RWPE1 (cell line): ENCODE measurements at regions not wholly inside any gene's neighbourhood (a gene's known extent, or its start where the extent isn't known, plus 50 kb on each side); places are given as distances from the start of the nearest gene placed in this dataset.

Source experiments
- CTCF ChIA-PET: fragments of 350-600 bp; sonication (Branson Sonifier 250); formaldehyde crosslinking; extraction: SDS; loops from one replicate; lab custom pipeline; 2021; lab: Yijun Ruan, JAX
- POLR2A ChIA-PET: fragments of 400-600 bp; formaldehyde crosslinking; extraction: SDS; loops from one replicate; lab custom pipeline; 2020; ENCODE audit warnings: antibody characterized with exemption; ENCODE audit not compliant: low non-redundant PET; lab: Yijun Ruan, JAX
- DNase-seq: peaks from one replicate; pipeline ENCODE4 v3.0.0; 2012; ENCODE audit warnings: low spot score
- H3K27ac ChIP-seq: fragments of 450-650 bp; 2 replicates; pipeline ENCODE4 v1.5.1; 2017
- TF ChIP-seq, protein P1 (sequence below): fragments of 450-650 bp; conservative IDR thresholded peaks from 2 replicates; pipeline ENCODE4 v1.5.1; 2017; ENCODE audit warnings: low read depth, mild to moderate bottlenecking

DNA sequence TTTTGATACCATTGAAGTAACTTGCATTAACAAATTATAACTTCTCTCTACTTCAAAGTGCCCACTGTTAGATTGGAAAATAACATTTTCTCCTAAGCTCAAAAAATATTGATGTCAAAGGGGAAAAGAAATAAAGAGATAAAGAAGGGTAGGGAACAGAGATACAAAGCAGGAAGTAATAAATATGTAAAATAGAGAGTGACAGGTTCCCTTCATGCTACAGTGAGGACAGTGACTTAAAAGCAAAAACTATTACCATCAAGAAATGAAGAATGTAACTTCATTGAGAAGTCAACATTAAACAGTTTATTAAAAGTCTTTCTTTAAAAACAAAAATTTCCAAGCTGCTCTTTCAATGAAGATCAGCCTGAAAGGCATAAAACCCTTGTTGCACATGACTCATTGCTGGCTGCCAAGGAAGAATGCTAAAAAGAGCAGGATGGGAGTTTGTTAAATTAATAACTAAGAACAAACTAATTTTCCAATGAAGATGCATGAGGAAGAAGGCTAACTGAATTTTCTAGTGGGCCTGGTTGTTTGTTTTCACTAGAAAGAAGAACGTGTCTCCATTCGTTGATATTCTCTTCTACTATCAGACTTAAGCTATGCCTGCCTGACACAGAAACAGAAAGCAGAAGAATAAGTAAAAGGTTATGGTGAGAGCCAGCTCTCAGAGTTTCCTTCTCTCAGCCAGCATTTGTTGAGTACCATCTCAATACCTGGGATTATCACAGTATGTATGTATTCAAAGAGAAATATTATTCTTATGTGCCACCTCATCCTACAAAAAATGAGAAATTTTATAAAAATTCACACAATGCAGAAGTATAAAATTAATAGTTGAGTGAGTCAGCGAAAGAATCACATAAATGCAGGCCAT lies 197.8 kb upstream of the NREP start:
- DNase-seq: no peak
- no peak overlapping the region for H3K27ac ChIP-seq
- TF ChIP-seq, protein P1, sequence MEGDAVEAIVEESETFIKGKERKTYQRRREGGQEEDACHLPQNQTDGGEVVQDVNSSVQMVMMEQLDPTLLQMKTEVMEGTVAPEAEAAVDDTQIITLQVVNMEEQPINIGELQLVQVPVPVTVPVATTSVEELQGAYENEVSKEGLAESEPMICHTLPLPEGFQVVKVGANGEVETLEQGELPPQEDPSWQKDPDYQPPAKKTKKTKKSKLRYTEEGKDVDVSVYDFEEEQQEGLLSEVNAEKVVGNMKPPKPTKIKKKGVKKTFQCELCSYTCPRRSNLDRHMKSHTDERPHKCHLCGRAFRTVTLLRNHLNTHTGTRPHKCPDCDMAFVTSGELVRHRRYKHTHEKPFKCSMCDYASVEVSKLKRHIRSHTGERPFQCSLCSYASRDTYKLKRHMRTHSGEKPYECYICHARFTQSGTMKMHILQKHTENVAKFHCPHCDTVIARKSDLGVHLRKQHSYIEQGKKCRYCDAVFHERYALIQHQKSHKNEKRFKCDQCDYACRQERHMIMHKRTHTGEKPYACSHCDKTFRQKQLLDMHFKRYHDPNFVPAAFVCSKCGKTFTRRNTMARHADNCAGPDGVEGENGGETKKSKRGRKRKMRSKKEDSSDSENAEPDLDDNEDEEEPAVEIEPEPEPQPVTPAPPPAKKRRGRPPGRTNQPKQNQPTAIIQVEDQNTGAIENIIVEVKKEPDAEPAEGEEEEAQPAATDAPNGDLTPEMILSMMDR: no peak
- POLR2A ChIA-PET: no interaction called here
- CTCF ChIA-PET: interaction anchor here (0.6 kb wide), 2 partner anchors 17 to 229 kb away, joined by 3 read pairs; no protein-coding TSS in a partner anchor

DNA sequence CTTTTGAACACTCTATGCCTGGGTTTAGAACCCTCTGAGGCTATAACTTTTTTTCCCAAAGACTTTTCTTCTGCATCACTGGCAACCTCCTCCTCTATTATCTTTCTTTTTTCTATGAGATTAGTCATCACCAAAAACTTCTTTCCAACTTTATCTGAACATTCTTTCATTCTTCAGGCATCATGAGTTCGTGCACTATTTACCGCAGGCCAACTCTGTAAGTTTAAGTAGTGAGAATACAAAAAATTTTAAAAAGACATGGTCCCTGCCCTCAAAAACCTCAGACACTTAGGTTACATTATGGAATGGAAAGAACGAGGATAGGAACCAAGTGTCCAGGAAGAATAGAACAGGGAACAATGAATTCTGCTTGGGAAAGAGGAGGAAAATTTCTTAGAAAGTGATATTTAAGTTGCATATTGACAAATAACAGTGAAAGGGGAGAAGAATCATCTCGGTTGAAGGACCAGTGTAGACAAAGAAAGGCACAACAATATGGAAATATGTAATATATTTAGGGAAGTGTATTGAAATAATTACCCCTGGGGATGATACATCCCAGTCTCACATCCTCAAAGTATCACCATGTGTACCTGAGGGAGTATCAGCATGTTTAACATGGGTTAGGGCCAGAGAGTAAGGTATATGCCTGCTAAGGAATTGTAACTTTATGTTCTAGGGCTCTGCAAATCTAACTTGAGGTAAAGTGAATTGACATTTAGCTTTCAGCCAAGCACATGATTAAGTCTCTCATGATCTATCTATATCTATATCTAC lies 196.5 kb upstream of the NREP start:
- ChIA-PET POLR2A (no interaction called here), CTCF (interaction anchor here (0.6 kb wide), 1 partner anchor 228 kb away, joined by 3 read pairs; no protein-coding TSS in a partner anchor)
- TF ChIP-seq, protein P1: no peak
- no peak overlapping the region for H3K27ac ChIP-seq
- DNase-seq: no peak

DNA sequence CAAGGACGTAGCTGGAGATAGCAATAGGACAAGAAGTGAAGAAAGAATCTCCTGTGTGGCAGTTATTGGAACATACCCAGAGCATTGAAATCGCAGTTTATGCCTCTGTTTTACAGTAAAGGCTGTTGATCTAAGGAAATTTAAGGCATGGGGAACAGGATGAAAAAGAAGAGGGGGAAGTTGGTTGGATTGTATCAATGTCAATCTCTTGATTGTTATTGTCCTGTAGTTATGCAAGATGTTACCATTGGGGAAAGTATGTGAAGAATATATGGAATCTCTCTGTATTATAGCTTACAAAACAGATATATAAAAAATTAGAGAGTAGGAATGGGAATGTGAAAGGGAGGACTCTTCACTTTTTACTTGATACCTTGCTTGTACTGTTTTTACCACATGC lies 195.6 kb upstream of the NREP start:
- TF ChIP-seq, protein P1: no peak
- no peak for DNase-seq
- ChIA-PET POLR2A (no interaction called here), CTCF (interaction anchor here (0.7 kb wide), 1 partner anchor 24 kb away, joined by 3 read pairs; no protein-coding TSS in a partner anchor)
- H3K27ac ChIP-seq: no peak overlapping the region

DNA sequence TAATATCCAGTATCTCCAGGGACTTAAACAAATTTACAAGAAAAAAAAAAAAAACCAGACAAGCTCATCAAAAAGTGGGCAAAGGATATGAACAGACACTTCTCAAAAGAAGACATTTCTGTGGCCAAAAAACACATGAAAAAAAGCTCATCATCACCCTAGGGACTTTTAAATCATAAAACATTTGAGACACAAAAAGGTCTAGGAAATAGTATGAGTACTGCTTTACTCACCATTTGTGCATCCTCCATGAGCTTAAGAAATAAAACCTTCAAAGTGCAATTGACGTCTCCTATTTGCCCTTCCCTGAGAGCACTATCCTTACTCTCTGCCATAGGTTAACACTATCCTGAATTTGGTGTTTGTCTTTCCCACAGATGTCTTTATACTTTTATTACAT lies 193.7 kb upstream of the NREP start:
- ChIA-PET CTCF (no interaction called here), POLR2A (interaction anchor here (0.7 kb wide), 1 partner anchor 50 kb away, joined by 4 read pairs; no protein-coding TSS in a partner anchor)
- no peak for DNase-seq
- TF ChIP-seq, protein P1: no peak
- no peak overlapping the region for H3K27ac ChIP-seq

DNA sequence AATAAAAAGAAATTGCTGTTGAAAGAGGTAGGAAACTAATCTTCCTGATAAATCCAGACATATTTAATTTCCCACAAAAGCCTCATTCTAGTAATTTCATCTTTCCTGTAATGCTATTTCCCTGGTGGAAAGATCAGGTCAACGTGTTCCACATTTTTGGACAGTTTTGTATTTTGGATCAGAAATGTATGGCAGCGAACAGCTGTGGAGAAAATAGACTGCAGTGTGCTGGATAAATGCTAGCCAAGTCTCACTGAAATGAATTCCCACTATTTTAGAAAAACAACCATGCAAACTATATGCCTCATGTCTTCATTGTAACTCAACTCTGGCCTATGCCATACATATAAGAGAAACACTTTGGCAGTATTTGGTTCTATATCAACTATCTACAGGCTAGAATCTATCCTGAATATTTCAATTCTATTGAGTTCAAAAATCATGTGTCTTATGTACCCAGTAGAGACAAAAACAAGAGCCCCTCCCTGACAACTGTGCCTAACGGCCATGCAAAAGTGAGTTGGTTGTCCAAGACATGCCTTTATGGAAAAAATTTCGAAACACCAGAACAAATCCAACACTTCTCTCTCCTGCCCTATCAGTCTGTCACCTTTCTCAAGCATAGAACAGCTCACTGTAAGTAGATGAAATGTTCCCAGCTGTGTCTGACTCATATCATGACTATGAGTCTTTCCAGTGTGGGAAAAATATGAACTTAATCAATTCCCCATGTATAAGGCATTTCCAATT lies 191.3 kb upstream of the NREP start:
- TF ChIP-seq, protein P1: no peak
- peak; percentile 57 for DNase-seq
- CTCF ChIA-PET: no interaction called here
- H3K27ac ChIP-seq: no peak overlapping the region
- POLR2A ChIA-PET: no interaction called here

DNA sequence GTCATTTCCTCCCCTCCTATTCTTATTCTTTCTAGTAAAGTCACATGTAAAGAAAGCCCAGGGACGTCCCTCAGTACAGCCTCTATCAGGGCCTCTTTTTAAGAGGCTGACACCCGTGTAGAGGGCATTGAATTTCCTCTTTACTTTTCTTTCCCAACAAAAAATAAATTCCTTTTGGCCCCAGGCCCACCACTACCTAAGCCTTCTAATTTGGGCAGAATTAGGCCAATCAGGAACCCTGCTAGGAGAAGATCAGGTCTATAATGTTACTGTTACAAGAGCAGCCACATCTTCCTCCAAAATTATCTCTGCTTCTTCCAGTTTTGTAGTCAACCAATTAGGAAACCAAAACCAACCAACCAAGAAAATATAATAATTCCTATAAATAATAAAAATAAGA lies 189.6 kb upstream of the NREP start:
- ChIA-PET POLR2A (no interaction called here), CTCF (no interaction called here)
- no peak overlapping the region for H3K27ac ChIP-seq
- DNase-seq: no peak
- TF ChIP-seq, protein P1: no peak
